ENCODE measurements at regions not wholly inside any gene's neighbourhood (a gene's known extent, or its start where the extent isn't known, plus 50 kb on each side); places are given as distances from the start of the nearest gene placed in this dataset.
"Not testable (repeated sequence)": the region's sequence is repeated elsewhere in the genome, so short reads cannot be mapped to it uniquely, and the experiment has no call there.

DNA sequence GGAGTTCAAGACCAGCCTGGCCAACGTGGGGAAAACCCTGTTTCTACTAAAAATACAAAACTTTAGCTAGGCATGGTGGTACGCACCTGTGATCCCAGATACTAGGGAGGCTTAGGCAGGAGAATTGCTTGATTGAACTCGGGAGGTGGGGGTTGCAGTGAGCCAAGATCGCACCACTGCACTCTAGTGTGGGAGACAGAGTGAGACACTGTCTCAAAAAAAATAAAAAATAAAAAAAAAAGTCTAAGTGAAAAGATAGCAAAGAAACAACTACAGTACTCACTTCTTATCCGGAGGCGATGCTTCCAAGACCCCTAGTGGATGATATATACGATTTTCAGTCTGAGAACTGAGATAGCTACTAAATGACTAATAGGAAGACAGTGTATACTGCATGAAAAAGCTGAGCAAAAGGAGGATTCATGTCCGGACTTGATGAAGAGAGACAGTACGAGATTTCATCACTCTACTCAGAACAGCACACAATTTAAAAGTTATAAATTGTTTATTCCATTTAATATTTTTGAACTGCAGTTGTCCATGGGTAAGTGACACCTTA is 138.7 kb upstream of the GOLGA6L6 start:
- POLR2A ChIA-PET; H3K27me3 Mint-ChIP-seq; H3K9me3 Mint-ChIP-seq; H3K36me3 Mint-ChIP-seq; DNase-seq; CTCF ChIA-PET; H3K4me1 Mint-ChIP-seq (ENCODE audit: low read depth); H3K27ac Mint-ChIP-seq; H3K4me3 Mint-ChIP-seq; intact Hi-C loops (cut with micrococcal nuclease): not testable (repeated sequence)

DNA sequence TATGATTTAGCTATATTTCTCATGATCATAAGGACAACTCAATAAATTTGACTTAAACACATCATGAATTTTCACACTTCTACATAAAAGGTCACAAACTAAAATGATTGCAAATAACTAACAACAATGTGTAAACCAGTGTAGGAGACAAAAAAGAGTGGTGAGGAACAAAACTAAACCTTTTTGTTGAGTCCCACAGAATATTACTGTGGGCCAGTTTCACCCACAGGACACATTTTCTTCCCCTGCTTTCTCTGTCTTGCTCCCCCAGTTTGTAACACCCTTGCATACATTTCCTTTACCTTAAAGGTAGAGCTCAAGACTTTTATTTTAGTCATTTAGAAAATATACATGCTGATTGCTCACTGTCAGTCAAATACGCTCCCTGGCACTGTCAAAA is 130.9 kb upstream of the GOLGA6L6 start:
- intact Hi-C loops (cut with micrococcal nuclease): no loop called here
- DNase-seq: no peak
- Mint-ChIP-seq H3K9me3 (no peaks in the 10 kb centered on the region), H3K4me3 (no peak overlapping the region), H3K36me3 (no peaks in the 10 kb centered on the region), H3K4me1 (ENCODE audit: low read depth) (no peaks in the 10 kb centered on the region), H3K27ac (no peak overlapping the region), H3K27me3 (no peaks in the 10 kb centered on the region)
- ChIA-PET CTCF (no interaction called here), POLR2A (no interaction called here)

DNA sequence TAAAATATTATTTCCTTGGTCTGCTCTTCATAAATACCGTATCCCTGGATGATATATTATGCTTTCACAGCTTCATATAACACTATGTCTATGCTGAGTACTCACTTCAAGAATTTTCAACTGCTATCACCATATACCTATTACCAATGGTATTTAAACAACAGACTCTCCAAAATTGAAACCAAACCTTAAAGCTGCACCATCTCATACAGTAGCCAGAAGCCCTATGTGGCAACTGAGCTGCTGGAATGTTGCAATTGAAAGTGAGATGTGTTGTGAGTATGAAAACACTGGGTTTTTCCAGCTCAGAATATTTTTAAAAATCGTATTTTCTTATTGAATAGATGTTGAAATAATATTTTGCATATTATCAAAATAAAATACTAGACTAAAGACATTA is 130.1 kb upstream of the GOLGA6L6 start:
- Mint-ChIP-seq H3K27me3 (no peaks in the 10 kb centered on the region), H3K27ac (no peak overlapping the region), H3K4me3 (no peak overlapping the region), H3K9me3 (no peaks in the 10 kb centered on the region), H3K4me1 (ENCODE audit: low read depth) (no peaks in the 10 kb centered on the region), H3K36me3 (no peaks in the 10 kb centered on the region)
- ChIA-PET POLR2A (no interaction called here), CTCF (interaction anchor here (1.1 kb wide), 1 partner anchor 9 kb away, joined by 3 read pairs; no protein-coding TSS in a partner anchor)
- DNase-seq: no peak
- intact Hi-C loops (cut with micrococcal nuclease): no loop called here

DNA sequence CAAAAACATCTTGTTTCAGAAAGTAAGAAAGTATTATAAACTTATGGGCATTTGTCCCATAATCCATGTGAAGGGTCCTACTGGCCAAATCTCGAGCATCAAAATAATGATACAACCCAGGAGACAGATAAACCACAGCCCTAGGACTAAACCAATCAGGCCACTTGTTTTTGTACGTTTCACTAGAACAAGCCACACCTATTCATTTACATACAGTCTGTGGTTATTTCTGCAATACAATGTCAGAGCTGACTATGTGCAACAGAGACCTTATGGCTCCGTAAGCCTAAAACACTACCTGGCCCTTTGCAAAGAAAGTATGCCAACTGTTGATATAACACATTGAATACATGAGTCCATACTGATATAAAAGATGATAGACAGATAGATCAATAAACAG is 124.8 kb upstream of the GOLGA6L6 start:
- H3K27me3 Mint-ChIP-seq; H3K4me1 Mint-ChIP-seq (ENCODE audit: low read depth); H3K4me3 Mint-ChIP-seq; POLR2A ChIA-PET; H3K9me3 Mint-ChIP-seq; intact Hi-C loops (cut with micrococcal nuclease); H3K27ac Mint-ChIP-seq; CTCF ChIA-PET; DNase-seq; H3K36me3 Mint-ChIP-seq: not testable (repeated sequence)

DNA sequence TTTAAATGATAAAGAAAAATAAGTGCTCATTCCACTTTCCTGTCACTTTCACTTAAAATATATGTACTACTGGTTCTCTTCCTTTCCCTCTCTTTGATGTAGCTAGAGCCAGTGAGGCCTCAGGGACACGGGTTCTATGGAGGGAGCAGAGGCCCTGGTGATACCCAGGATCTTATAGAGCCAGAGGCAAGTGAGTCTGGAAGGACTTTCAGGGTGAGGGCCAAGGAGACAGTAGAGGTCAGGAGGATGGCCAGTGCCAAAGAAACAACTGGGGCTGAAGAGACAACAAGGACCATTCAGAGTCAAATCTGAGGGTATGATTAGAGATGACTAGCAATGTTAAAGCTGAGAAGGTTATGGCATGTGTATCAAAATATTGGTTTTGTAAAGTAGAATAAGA is 124.1 kb upstream of the GOLGA6L6 start:
- Mint-ChIP-seq H3K4me3 (no peak overlapping the region), H3K27ac (no peak overlapping the region), H3K27me3 (peaks cover 2% of the 10 kb centered on the region), H3K4me1 (ENCODE audit: low read depth) (no peaks in the 10 kb centered on the region), H3K9me3 (no peaks in the 10 kb centered on the region), H3K36me3 (no peaks in the 10 kb centered on the region)
- no peak for DNase-seq
- POLR2A ChIA-PET: no interaction called here
- intact Hi-C loops (cut with micrococcal nuclease): no loop called here
- CTCF ChIA-PET: no interaction called here

DNA sequence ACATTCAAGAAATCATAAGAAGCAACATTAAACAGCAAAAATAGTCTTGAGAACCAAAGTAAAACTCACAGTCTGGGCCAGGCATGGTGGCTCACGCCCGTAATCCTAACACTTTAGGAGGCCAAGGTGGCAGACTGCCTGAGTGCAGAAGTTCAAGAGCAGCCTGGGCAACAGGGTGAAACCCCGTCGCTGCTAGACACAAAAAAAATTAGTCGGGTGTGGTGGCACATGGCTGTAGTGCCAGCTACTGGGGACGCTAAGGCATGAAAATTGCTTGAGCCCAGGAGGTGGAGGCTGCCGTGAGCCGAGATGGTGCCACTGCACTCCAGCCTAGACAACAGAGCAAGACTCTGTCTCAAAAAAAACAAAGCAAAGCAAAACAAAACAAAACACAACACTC is 117.7 kb upstream of the GOLGA6L6 start:
- intact Hi-C loops (cut with micrococcal nuclease): no loop called here
- Mint-ChIP-seq H3K36me3 (no peaks in the 10 kb centered on the region), H3K4me3 (no peak overlapping the region), H3K9me3 (no peaks in the 10 kb centered on the region), H3K27ac (no peak overlapping the region), H3K27me3 (peaks cover 2% of the 10 kb centered on the region), H3K4me1 (ENCODE audit: low read depth) (no peaks in the 10 kb centered on the region)
- no peak for DNase-seq
- POLR2A ChIA-PET: no interaction called here
- CTCF ChIA-PET: no interaction called here

DNA sequence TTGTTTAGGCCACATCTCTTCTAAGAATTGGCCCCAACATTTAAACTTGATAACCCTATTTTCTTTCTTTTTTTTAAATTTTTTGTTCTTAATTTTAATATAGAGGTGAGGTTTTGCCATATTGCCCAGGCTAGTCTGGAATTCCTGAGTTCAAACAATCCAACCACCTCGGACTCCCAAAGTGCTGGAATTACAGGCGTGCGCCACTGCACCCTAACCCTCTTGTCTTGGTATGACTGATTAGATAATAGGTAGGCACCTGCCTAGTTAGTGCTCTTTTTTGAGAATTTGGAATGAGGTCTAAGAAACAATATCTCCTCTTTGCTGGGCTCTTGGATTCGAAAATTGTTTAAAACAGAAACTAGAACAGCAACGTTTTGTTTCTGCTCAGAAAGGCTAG is 116.4 kb upstream of the GOLGA6L6 start:
- intact Hi-C loops (cut with micrococcal nuclease): no loop called here
- no peaks in the 10 kb centered on the region for H3K4me1 Mint-ChIP-seq (ENCODE audit: low read depth)
- CTCF ChIA-PET: no interaction called here

DNA sequence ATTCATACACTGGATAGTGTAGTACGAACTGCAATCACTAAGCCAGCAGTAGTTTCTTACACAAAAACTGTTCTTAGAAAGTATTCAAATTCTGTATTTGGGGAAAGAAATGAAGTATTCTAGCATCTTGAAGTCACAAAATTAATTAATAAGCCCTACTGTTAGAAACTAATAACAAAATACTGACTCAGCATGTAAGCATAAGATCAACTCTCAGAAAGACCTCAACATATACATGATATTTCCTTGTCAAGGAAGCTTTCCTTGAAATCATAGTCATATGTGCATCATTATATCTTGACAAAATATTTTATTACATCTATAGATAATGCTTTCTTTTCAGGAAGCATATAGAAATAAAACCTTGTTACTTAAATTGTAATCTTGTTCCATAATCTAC is 115.5 kb upstream of the GOLGA6L6 start:
- no peaks in the 10 kb centered on the region for H3K4me1 Mint-ChIP-seq (ENCODE audit: low read depth)
- ChIA-PET CTCF (no interaction called here), POLR2A (no interaction called here)

More for the DNA sequence above, 116.4 kb upstream of the GOLGA6L6 start:
- H3K27me3 Mint-ChIP-seq: peaks cover 2% of the 10 kb centered on the region
- no peaks in the 10 kb centered on the region for H3K9me3 Mint-ChIP-seq
- POLR2A ChIA-PET: no interaction called here
- no peak overlapping the region for H3K4me3 Mint-ChIP-seq
- H3K36me3 Mint-ChIP-seq: no peaks in the 10 kb centered on the region
- no peak overlapping the region for H3K27ac Mint-ChIP-seq
- no peak for DNase-seq

DNA sequence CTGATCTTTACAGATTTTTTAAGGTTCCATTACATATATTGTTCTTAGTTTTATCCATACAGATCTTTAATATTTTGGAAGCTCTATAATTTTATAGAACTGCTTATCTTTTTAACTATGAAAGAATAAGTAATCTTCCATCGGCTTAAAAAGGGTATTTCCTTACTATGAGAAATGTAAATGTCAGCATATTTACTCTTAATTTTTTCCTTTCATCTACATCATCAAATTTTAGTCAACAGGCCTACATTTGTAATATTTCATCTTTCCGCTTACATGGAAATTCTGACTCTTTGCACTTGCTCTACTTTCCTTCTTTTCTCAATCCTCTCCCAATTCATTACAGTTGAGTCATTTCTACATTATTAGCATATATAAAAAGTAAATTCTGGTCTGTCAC is 111.3 kb upstream of the GOLGA6L6 start:
- no peaks in the 10 kb centered on the region for H3K36me3 Mint-ChIP-seq
- CTCF ChIA-PET: no interaction called here

More for the DNA sequence above, 115.5 kb upstream of the GOLGA6L6 start:
- Mint-ChIP-seq H3K27ac (no peak overlapping the region), H3K4me3 (no peak overlapping the region), H3K36me3 (no peaks in the 10 kb centered on the region), H3K9me3 (no peaks in the 10 kb centered on the region), H3K27me3 (no peaks in the 10 kb centered on the region)
- intact Hi-C loops (cut with micrococcal nuclease): no loop called here
- DNase-seq: no peak

DNA sequence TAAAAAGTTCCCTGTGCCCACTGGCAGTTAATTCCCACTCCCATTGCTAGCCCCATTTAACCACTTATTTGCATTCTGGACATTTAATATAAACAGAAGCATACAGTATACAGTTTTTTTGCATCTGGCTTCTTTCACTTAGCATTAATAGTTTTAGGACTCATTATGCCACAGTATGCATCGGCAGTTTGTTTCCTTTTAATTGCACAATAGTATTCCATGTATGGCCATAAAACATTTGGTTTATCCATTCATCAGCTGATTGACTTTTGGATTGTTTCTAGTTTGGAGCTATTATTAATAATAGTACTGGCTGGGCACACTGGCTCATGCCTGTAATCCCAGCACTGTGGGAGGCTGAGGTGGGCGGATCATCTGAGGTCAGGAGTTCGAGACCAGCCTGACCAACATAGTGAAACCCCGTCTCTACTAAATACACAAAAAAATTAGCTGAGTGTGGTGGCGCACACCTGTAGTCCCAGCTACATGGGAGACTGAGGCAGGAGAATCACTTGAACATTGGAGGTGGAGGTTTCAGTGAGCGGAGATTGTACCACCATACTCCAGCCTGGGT is 106.9 kb upstream of the GOLGA6L6 start:
- POLR2A ChIA-PET; H3K27me3 Mint-ChIP-seq; DNase-seq; H3K4me1 Mint-ChIP-seq (ENCODE audit: low read depth); H3K27ac Mint-ChIP-seq; H3K4me3 Mint-ChIP-seq; intact Hi-C loops (cut with micrococcal nuclease); CTCF ChIA-PET; H3K9me3 Mint-ChIP-seq; H3K36me3 Mint-ChIP-seq: not testable (repeated sequence)

More for the DNA sequence above, 111.3 kb upstream of the GOLGA6L6 start:
- intact Hi-C loops (cut with micrococcal nuclease): no loop called here
- no peaks in the 10 kb centered on the region for H3K9me3 Mint-ChIP-seq
- no peak for DNase-seq
- POLR2A ChIA-PET: no interaction called here
- no peak overlapping the region for H3K27ac Mint-ChIP-seq
- no peak overlapping the region for H3K4me3 Mint-ChIP-seq
- no peaks in the 10 kb centered on the region for H3K4me1 Mint-ChIP-seq (ENCODE audit: low read depth)
- H3K27me3 Mint-ChIP-seq: no peaks in the 10 kb centered on the region

DNA sequence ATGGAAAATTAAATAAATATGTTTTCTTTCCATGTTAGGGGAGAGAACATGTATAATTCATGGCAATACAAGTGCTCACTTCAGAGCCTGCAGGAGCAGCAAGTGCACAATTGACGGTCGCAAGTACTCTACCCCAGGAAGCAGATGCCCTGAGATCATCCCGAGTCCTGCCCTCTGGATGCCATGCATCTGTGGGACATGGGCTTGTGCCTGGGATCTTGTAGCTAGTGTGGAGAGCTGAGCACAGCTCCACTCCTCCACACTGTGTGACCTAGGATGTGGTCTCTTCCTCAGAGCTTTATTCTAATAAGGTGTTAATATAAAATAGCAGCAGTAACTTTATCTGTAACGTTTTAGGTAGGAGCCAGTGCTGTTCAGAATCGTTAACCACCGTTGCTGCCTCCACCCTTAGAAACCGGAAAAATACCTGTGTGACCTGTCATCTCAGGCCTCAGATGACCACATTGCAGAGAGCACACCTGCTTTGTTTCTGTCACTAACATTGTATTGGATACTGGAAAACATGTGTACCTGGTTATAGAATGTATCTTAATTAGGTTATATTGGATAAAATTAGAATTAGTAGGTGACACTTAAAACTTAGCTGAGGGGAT is 105.0 kb upstream of the GOLGA6L6 start:
- Mint-ChIP-seq H3K4me3 (no peak overlapping the region), H3K27me3 (peaks cover 16% of the 10 kb centered on the region), H3K27ac (no peak overlapping the region), H3K9me3 (no peaks in the 10 kb centered on the region), H3K36me3 (no peaks in the 10 kb centered on the region), H3K4me1 (ENCODE audit: low read depth) (no peaks in the 10 kb centered on the region)
- POLR2A ChIA-PET: no interaction called here
- DNase-seq: no peak
- intact Hi-C loops (cut with micrococcal nuclease): no loop called here
- CTCF ChIA-PET: no interaction called here

DNA sequence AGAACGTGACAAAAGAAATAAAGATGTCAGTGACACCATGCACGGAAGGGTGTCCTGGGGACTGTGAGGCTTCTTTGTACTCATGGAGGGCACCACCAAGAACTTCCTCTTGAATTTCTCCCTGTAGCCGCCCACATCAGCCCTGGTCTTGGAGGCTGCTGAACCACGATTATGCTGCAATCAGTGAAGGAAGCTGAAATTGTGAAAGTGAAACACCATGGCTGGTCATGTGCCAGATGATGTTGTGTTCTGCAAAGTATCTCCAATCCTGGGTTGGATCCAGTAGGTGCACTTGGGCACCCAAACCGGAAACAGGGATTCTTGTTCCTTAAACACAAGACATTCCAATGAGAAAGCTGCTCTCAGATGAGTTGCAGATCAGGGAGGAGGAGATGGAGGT is 104.4 kb upstream of the GOLGA6L6 start:
- DNase-seq: peak; percentile 45
- intact Hi-C loops (cut with micrococcal nuclease): no loop called here
- Mint-ChIP-seq H3K36me3 (no peaks in the 10 kb centered on the region), H3K27me3 (peaks cover 17% of the 10 kb centered on the region), H3K9me3 (no peaks in the 10 kb centered on the region), H3K4me1 (ENCODE audit: low read depth) (no peaks in the 10 kb centered on the region), H3K4me3 (no peak overlapping the region), H3K27ac (no peak overlapping the region)
- ChIA-PET POLR2A (no interaction called here), CTCF (no interaction called here)

DNA sequence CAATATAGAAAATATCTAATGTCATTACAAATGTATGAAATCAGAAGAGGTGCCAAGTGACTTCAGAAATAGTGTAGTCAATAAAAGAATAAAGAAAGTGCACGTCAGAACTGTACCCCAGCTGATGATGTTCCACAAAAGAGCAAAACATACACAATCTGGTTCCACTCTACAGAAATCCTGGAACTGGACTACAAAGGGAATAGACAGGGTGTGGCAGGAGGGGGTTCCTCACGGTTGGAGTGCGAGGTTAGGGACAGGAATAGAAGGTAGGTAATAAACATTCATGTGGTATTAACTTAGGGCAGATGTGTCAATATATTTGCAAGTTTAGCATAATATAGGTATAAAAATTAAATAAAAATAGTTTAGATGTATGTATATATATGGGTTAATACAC is 103.3 kb upstream of the GOLGA6L6 start:
- Mint-ChIP-seq H3K4me1 (ENCODE audit: low read depth) (no peaks in the 10 kb centered on the region), H3K36me3 (no peaks in the 10 kb centered on the region), H3K9me3 (no peaks in the 10 kb centered on the region), H3K27me3 (peaks cover 17% of the 10 kb centered on the region), H3K27ac (no peak overlapping the region), H3K4me3 (no peak overlapping the region)
- POLR2A ChIA-PET: no interaction called here
- DNase-seq: no peak
- intact Hi-C loops (cut with micrococcal nuclease): no loop called here
- CTCF ChIA-PET: no interaction called here
